HS-5 (cell line): ENCODE measurements at regions not wholly inside any gene's neighbourhood (a gene's known extent, or its start where the extent isn't known, plus 50 kb on each side); places are given as distances from the start of the nearest gene placed in this dataset.

Experiments
- DNase-seq: peaks from one replicate; pipeline ENCODE4 v3.0.0-alpha.2; 2012; ENCODE audit warnings: low read depth

GRCh38 chr3:30356866-30357753, 249.3 kb upstream of the TGFBR2 start:
- peak; percentile 53 for DNase-seq

DNA sequence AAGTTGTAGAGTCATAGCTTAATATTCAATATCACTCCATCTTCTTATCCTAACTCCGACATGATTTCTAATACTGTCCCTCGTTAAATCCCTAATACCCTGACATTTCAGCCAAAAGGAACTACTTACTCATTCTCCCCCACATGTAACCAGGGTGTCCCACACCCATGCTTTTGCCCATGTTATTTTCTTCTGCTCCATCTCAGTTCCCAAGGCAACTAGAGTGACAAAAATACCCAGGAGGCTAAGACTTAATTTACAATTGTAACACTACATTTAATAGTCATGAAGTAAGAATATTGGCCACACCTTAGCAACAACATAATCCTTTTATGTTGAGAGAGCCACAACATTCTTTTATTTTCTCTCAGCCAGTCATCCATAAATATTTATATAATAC, 248.5 kb upstream of the TGFBR2 start:
- no peak for DNase-seq

GRCh38 chr3:30358871-30359270, 247.5 kb upstream of the TGFBR2 start:
- DNase-seq, result no peak

DNA sequence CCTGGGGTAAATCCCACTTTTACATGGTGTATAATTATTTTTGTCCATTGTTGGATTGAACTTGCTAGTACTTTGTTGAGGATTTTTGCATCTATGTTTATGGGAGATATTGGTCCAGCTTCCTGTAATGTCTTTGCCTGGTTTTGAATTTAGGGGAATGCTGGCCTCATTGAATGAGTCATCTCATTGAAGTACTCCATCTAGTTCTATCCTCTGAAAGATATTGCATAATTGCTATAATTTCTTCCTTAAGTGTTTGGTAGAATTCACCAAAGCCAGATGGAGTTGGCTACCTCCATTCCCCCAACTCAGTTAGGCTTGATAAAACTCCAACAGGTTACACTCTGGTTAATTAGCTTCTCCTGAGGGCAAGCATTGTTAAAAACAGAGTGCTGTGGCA, 237.4 kb upstream of the TGFBR2 start:
- peak; percentile 34 for DNase-seq

GRCh38 chr3:30370681-30371271, 235.6 kb upstream of the TGFBR2 start:
- DNase-seq, result no peak

DNA sequence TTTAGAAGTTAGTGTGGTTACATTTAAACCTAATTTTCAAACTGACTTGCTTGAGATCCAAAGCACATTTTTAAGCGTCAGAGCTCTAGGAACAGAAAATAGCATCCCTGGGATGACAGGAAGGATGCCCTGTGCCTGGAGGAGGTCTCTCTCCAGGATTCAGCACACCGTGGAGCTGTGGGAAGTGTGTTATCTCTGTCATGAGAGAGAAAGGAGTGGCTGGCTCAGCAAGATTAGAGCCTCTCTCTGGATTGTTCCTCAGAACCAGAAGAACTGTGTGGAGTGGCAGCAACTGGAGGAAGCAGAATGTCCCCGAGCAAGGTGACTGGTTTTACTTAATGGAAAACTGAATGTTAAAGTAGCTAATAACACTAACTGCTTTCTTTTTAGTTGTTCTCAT, 233.6 kb upstream of the TGFBR2 start:
- DNase-seq, result no peak

GRCh38 chr3:30384546-30385072, 221.8 kb upstream of the TGFBR2 start:
- no peak for DNase-seq

- no peak for DNase-seq
These were observed 213.3 kb upstream of the TGFBR2 start for GRCh38 chr3:30393079-30393478.

- DNase-seq, result no peak
These were observed 209.4 kb upstream of the TGFBR2 start for GRCh38 chr3:30397030-30397429.

- no peak for DNase-seq
These were observed 206.8 kb upstream of the TGFBR2 start for GRCh38 chr3:30399394-30400181.

GRCh38 chr3:30400926-30401325, 205.5 kb upstream of the TGFBR2 start:
- no peak for DNase-seq

DNA sequence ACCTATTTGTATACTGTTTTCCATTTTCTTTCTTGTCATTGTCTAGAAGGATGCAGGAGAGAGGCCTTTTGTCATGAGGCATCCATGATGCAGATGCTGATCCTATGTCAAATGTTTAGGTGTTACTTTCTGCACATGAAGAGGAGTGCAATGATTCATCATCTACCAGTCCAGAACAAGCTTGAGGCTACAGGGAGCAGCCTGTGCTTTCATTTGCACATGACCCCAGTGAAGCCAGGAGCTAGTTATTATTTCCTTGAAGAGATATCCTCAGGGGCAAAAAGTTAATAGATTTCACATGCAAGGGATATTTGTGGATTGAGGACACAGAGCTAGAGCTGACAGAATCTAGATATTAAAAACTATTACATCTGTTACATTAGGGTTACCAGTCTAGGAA, 204.4 kb upstream of the TGFBR2 start:
- DNase-seq, result no peak

DNA sequence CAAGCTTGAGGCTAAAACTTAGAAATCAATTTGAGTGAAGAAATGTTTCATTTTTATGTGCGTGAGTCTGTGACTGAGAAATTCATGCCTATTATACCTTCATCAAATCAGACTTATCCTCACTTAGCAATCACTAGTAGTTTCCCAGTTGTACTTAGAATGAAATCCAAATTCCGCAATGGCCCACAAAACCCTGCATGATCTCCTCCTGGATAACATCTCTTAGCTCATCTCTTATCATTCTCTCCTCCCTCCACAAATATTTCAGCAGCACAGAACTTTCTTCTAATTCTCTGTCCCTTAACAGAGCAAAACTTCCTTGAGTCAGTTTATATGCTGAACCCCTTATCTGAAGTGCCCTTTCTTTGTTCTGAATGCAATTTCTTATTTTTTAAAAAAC, 198.8 kb upstream of the TGFBR2 start:
- no peak for DNase-seq

- DNase-seq, result no peak
These were observed 198.3 kb upstream of the TGFBR2 start for GRCh38 chr3:30408105-30408557.

DNA sequence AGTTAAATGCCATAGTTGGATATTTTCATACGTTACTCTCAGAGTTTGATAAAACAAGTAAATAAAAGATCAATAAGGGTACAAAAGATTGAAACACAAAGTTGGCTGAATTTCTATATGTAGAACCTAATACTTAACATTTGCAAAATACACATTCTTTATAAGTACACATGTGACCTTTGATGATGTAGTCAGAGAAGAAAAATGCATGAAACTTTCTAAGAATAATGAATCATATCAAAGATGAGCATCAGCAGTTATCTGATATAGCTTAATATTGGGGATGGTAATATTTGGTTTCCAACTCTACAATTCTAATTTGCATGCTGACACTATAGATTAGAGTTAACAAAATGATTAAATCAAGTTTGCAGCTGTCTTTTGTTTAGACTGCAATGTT, 188.0 kb upstream of the TGFBR2 start:
- DNase-seq, result peak; percentile 44

DNA sequence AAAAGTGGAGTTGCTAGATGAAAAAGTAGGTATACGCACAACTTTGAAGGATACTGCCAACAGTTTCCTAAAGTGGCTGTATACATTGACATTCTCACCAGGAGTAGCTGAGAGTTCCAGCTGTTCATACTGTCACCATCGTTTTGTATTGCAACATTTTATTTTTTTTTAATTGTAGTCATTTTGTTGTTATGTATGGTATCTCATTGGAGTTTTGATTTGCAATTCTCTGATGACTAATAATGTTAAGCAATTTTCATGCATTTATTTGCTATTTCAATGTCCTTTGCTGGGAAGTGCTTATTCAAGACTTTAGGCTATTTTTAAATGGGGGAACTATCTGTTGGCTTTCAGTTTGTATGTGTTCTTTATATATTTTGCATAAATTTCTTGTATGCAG, 185.1 kb upstream of the TGFBR2 start:
- DNase-seq, result peak; percentile 70

DNA sequence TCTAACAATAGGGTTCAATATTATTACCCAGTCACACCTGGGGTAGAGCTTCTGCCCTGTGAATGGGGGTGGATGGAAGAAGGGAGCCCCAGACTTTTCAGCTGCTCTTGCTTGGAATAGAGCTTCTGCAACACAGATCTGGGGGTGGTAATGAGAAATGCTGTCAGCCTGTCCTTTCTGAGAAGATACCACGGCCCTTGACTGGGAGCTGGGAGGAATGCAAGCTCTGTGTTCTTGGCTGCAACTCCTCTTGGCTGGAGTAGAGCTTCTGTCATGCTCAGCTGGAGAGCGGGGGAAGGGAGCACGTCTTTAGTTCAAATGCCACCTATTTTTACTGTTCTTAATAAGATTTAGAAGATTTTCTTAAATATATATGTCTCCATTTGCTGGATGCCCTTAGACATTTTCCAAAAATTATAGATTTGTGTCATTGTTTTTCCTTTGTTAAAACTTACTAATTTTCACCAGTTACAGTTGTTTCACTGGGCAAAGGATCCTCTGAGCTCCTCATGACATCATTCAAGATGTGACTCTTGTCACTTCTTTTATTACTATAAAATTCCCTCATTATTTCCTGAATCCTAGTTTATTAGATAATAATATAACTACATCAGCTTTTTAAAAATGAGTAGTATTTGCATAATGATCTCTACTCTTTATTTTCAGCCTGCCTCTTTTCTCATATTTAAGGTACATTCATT, 180.0 kb upstream of the TGFBR2 start:
- DNase-seq, result no peak

GRCh38 chr3:30428251-30428650, 178.2 kb upstream of the TGFBR2 start:
- DNase-seq, result peak; percentile 33

- DNase-seq, result no peak
These were observed 170.5 kb upstream of the TGFBR2 start for GRCh38 chr3:30435861-30436331.

DNA sequence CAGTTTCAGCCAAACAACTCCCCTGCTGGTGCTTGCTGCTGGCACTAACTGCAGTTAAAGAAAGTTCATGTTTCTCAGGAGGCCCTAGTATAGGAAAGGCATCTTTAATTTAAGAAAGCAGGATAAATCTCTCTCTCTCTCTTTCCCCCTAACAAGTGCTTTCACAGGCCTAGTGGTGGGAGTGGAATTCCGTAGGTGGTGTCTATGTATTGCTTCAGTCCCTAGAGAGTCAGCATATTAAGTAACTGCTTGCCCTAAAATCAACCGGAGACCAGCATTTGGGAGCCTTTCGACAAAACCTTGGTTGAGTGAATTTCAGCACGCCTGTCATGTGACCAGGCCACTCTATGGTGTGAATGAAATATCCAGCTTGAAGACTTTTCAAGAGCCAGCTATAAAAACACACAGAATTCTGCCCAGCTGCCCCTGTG, 169.2 kb upstream of the TGFBR2 start:
- DNase-seq, result no peak

DNA sequence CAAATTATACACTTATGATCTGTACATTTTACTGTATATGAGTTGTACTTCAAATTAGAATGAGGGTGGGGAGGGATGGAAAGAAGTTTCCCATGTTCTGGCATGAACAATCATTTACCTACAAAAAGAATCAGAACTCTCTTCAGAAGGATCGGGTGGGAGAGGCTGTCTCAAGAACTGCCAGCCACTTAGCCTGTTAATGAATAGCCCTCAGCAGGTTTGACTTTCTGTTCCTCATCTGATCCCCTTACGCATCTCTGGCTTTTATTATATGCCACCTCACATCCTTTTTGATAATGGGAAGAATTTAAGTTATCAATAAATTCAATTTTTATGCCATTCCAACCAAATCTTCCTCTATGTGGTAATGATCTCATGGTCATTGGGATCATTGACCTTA, 168.3 kb upstream of the TGFBR2 start:
- DNase-seq, result no peak
